K562 (cell line): ENCODE measurements at regions not wholly inside any gene's neighbourhood (a gene's known extent, or its start where the extent isn't known, plus 50 kb on each side); places are given as distances from the start of the nearest gene placed in this dataset.
A peak's percentile ranks its signal among the peaks of the same experiment; 100 is the strongest.

Source experiments
- ATAC-seq: fragments of 200-7000 bp; cut with Tn5 transposase; 3 replicates; pipeline ENCODE4 v1.9.1; 2020; ENCODE audit warnings: moderate library complexity
- BruUV-seq: library from RNA; stranded (reverse); fragments of 400-500 nt; replicated peaks from 2 replicates; lab custom pipeline; 2021; lab: Mats Ljungman, UMichigan
- CTCF ChIA-PET: fragments of 300-600 bp; formaldehyde crosslinking; extraction: SDS; loops from one replicate; lab custom pipeline; 2021; ENCODE audit warnings: low intra/inter-chr PET ratio; lab: Yijun Ruan, JAX
- POLR2A ChIA-PET: fragments of 300-600, 350-650 bp; sonication (Branson Sonifier 250); formaldehyde crosslinking; extraction: SDS; loops from one replicate; lab custom pipeline; 2021; ENCODE audit warnings: antibody characterized with exemption, inconsistent platforms; lab: Yijun Ruan, JAX
- DNase-seq, 4 experiments: peaks; one replicate each; pipeline versions ENCODE4 v3.0.0 to v3.0.0-alpha.2; 2011 to 2018; ENCODE audit warnings: low spot score in 3 of 4, mixed read lengths in 3 of 4; ENCODE audit errors: extremely low read depth in 1 of 4
- FAIRE-seq: peaks from 2 replicates; lab custom pipeline; 2011; peaks lifted over from hg19 to GRCh38; lab: Jason Lieb, UNC
- H2AFZ ChIP-seq: 2 replicates; pipeline ENCODE4 v1.6.0; 2011; ENCODE audit warnings: low read depth, low read length, control low read depth, inconsistent platforms
- H3K27ac ChIP-seq: fragments of 200-600 bp; 3 replicates; pipeline ENCODE4 v1.8.0; 2011; ENCODE audit warnings: low read depth, mild to moderate bottlenecking, control low read depth, inconsistent platforms, low read length, moderate library complexity, mixed read lengths; ENCODE audit errors: extremely low read depth
- H3K27me3 ChIP-seq, 2 experiments: fragments of 300-600 bp in 1 of 2; 2 replicates in 1 of 2; 3 replicates in 1 of 2; pipeline versions ENCODE4 v1.6.0 to v1.8.0; 2011; ENCODE audit warnings: inconsistent platforms in 2 of 2, low read length in 2 of 2, mild to moderate bottlenecking in 1 of 2, mixed read lengths in 1 of 2, moderate library complexity in 1 of 2; ENCODE audit not compliant: control insufficient read depth in 2 of 2, insufficient read depth in 2 of 2
- H3K36me3 ChIP-seq: fragments of 300-600 bp; 3 replicates; pipeline ENCODE4 v1.8.0; 2011; ENCODE audit warnings: mild to moderate bottlenecking, low read length, inconsistent platforms; ENCODE audit not compliant: control insufficient read depth, insufficient read depth
- H3K4me1 ChIP-seq, 2 experiments: fragments of 200-600 bp in 1 of 2; replicated peaks in 1 of 2; 2 replicates in 1 of 2; 3 replicates in 1 of 2; pipeline versions ENCODE4 v1.5.1 to v1.8.0; 2011; ENCODE audit warnings: inconsistent platforms in 2 of 2, low read length in 2 of 2, mild to moderate bottlenecking in 1 of 2, mixed read lengths in 1 of 2, moderate library complexity in 1 of 2; ENCODE audit not compliant: control insufficient read depth in 2 of 2, insufficient read depth in 2 of 2
- H3K4me2 ChIP-seq: 2 replicates; pipeline ENCODE4 v1.6.1; 2011; ENCODE audit warnings: low read length, control low read depth, inconsistent platforms, mixed read lengths; ENCODE audit not compliant: insufficient read depth
- H3K4me3 ChIP-seq: fragments of 200-600 bp; sonication (generic), shearing (Covaris generic); 2 replicates; pipeline ENCODE4 v1.5.1; 2016; ENCODE audit warnings: control low read depth, inconsistent platforms
- H3K79me2 ChIP-seq: fragments of 200-600 bp; 3 replicates; pipeline ENCODE4 v1.8.0; 2011; ENCODE audit warnings: low read length, inconsistent platforms; ENCODE audit not compliant: control insufficient read depth, insufficient read depth
- H3K9ac ChIP-seq, 2 experiments: 2 replicates each; pipeline versions ENCODE4 v1.6.0 to v1.6.1; 2011; ENCODE audit warnings: low read depth in 2 of 2, low read length in 2 of 2, control low read depth in 1 of 2, inconsistent platforms in 1 of 2, mild to moderate bottlenecking in 1 of 2, mixed read lengths in 1 of 2; ENCODE audit not compliant: insufficient read depth in 1 of 2
- H3K9me1 ChIP-seq: one replicate; pipeline ENCODE4 v1.6.0; 2011; ENCODE audit warnings: inconsistent platforms, mild to moderate bottlenecking, low read length, moderate library complexity; ENCODE audit not compliant: control insufficient read depth, insufficient read depth
- H3K9me3 ChIP-seq: replicated peaks from 2 replicates; pipeline ENCODE4 v1.5.1; 2011; ENCODE audit warnings: low read depth, low read length, inconsistent platforms; ENCODE audit not compliant: control insufficient read depth, insufficient read depth
- H4K20me1 ChIP-seq: replicated peaks from 2 replicates; pipeline ENCODE4 v1.6.1; 2011; ENCODE audit warnings: low read length, inconsistent platforms, mixed read lengths; ENCODE audit not compliant: control insufficient read depth, insufficient read depth
- CHD4 ChIP-seq: fragments of 200-600 bp; sonication (generic); IDR thresholded peaks from 3 replicates; pipeline ENCODE4 v1.6.1; 2012; ENCODE audit warnings: low read depth, mild to moderate bottlenecking, mixed read lengths, low read length, inconsistent platforms; ENCODE audit not compliant: insufficient read depth, insufficient replicate concordance, poor library complexity, severe bottlenecking
- ETS2 ChIP-seq: IDR thresholded peaks from 2 replicates; pipeline ENCODE4 v1.6.1; 2016; ENCODE audit warnings: borderline replicate concordance, missing genetic modification characterization, mild to moderate bottlenecking, moderate library complexity, missing compliant biosample characterization; ENCODE audit not compliant: poor library complexity, severe bottlenecking
- HDAC1 ChIP-seq, 2 experiments: fragments of 450-650 bp; IDR thresholded peaks; 2 replicates each; pipeline ENCODE4 v1.6.1; 2016 to 2017; ENCODE audit warnings: inconsistent platforms in 1 of 2, mild to moderate bottlenecking in 1 of 2, moderate library complexity in 1 of 2
- KDM1A ChIP-seq, 2 experiments: fragments of 450-650 bp; IDR thresholded peaks; 2 replicates each; pipeline ENCODE4 v1.6.1; 2016; ENCODE audit warnings: mild to moderate bottlenecking in 2 of 2
- MECOM ChIP-seq: fragments of 250-450 bp; sonication (Bioruptor Pico); IDR thresholded peaks from 2 replicates; pipeline ENCODE4 v1.8.0; 2022; ENCODE audit warnings: inconsistent platforms
- PHB ChIP-seq: fragments of 250-450 bp; sonication (Bioruptor Pico); IDR thresholded peaks from 2 replicates; pipeline ENCODE4 v1.5.0; 2021
- SAP30 ChIP-seq: fragments of 200-600 bp; sonication (generic); IDR thresholded peaks from 2 replicates; pipeline ENCODE4 v1.6.1; 2012; ENCODE audit warnings: borderline replicate concordance, low read depth, mild to moderate bottlenecking, moderate library complexity, low read length, control low read depth, inconsistent platforms; ENCODE audit not compliant: insufficient read depth, poor library complexity, severe bottlenecking
- SNIP1 ChIP-seq: fragments of 450-650 bp; IDR thresholded peaks from 2 replicates; pipeline ENCODE4 v1.7.1; 2017; ENCODE audit warnings: low read depth, mild to moderate bottlenecking
- ZFP36 ChIP-seq: fragments of 150-350 bp; IDR thresholded peaks from 2 replicates; pipeline ENCODE4 v1.6.1; 2018; ENCODE audit warnings: low read length, low read depth; ENCODE audit not compliant: partially characterized antibody
- ZNF174 ChIP-seq: fragments of 250-450 bp; sonication (Bioruptor Pico); IDR thresholded peaks from 2 replicates; pipeline ENCODE4 v1.4.0; 2020; ENCODE audit warnings: mild to moderate bottlenecking
- ZNF184 ChIP-seq: sonication (generic); formaldehyde crosslinking; IDR thresholded peaks from 2 replicates; pipeline ENCODE4 v1.5.0; 2020; ENCODE audit warnings: missing genetic modification reagents
- WGBS: fragments of 100-300 bp; shearing (Covaris generic); methylation state at CpG from one replicate; pipeline ENCODE4 v1.1.6; 2016; ENCODE audit warnings: low coverage, mixed read lengths; ENCODE audit not compliant: insufficient coverage; ENCODE audit errors: missing lambda C conversion rate; 5-methylcytosine and 5-hydroxymethylcytosine counted together
- in situ Hi-C: fragments of 300-500 bp; cut with MboI; formaldehyde crosslinking; loops from 4 replicates; pipeline ENCODE4 v1.15.0; 2018; ENCODE audit warnings: inconsistent platforms, mixed read lengths
- intact Hi-C: fragments of 100-400 bp; cut with micrococcal nuclease; formaldehyde crosslinking; loops from 2 replicates; pipeline ENCODE4 v1.14.2; 2022
- TF ChIP-seq, protein P1 (sequence below): sonication (generic); formaldehyde crosslinking; IDR thresholded peaks from 2 replicates; pipeline ENCODE4 v1.8.0; 2022; ENCODE audit warnings: mild to moderate bottlenecking, low read depth, missing genetic modification reagents
- TF ChIP-seq, protein P2 (sequence below): sonication (generic); formaldehyde crosslinking; IDR thresholded peaks from 2 replicates; pipeline ENCODE4 v1.5.0; 2020; ENCODE audit warnings: missing genetic modification reagents
- TF ChIP-seq, protein P3 (sequence below): fragments of 450-650 bp; IDR thresholded peaks from 2 replicates; pipeline ENCODE4 v1.6.1; 2017; ENCODE audit warnings: mild to moderate bottlenecking, moderate library complexity
- TF ChIP-seq, protein P4 (sequence below): fragments of 450-650 bp; formaldehyde crosslinking; IDR thresholded peaks from 2 replicates; pipeline ENCODE4 v1.4.0; 2022; ENCODE audit warnings: missing genetic modification characterization
- TF ChIP-seq, protein P5 (sequence below): fragments of 250-450 bp; sonication (Bioruptor Pico); IDR thresholded peaks from 2 replicates; pipeline ENCODE4 v1.8.0; 2022; ENCODE audit warnings: moderate library complexity, mild to moderate bottlenecking, inconsistent platforms

DNA sequence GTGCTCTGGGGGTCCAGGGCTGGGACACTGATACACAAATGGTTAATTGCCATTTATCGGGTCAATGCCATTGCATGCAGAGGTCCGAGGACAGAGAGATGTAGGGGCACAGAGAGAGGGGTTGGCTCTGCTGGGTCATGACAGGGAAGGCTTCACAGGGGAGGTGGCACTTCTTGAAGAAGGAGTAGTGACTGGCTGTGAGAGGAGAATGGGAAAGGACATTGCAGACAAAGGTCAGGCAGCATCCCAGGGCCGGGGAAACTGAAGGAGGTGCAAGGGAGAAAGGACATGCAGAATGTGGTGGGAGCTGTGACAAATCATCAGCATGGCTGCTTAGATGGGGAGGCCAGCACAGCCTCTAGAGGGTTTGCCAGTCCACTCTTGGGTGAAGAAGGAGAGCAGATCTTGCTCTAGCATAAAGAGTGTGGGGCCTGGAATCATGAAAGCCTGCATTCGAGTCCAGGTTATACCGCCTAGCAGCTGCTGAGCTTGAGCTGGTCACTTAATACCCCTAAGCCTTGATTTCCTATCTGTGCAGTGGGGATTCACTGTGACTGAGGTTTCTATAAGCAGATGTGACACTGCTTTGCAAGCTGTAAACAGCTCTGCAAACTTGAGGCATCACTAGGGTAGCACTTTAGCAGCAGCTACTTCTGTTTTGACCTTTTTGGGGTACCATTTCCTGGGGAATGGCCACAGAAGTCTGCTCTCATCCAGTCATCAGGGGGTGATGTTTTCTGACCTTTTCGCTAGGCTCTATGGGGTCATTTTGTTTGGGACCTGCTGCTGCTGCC lies 59.2 kb upstream of the EPS8L3 start:
- Histone ChIP-seq H3K4me1 (peaks cover 65 to 78% of the 10 kb centered on the region in 2 experiments), H4K20me1 (no peaks in the 10 kb centered on the region), H3K27me3 (no peaks in the 10 kb centered on the region), H3K4me2 (peak overlapping the region; percentile 73), H3K27ac (peak overlapping the region; percentile 80), H3K4me3 (no peak overlapping the region), H3K79me2 (no peaks in the 10 kb centered on the region), H3K9ac (peak overlapping the region; percentile 54 to 87; a peak in 3 of 4 replicates), H3K36me3 (no peaks in the 10 kb centered on the region), H3K9me3 (no peaks in the 10 kb centered on the region), H3K9me1 (no peaks in the 10 kb centered on the region), H2AFZ (peak overlapping the region; percentile 95)
- in situ Hi-C loops (no loop called here), intact Hi-C loops (loop anchor here (5.0 kb wide), 1 partner anchor 39 kb away; no protein-coding TSS in a partner anchor)
- POLR2A ChIA-PET: interaction anchor here (0.6 to 3.9 kb wide), 13 partner anchors 9 to 198 kb away, joined by 3 to 18 read pairs (median 4); partner anchors contain the start of gene AHCYL1
- ATAC-seq (no peak), DNase-seq (peak in 1 of 4 experiments; percentile 14), FAIRE-seq (no peak)
- 45% methylated on average over 6 of the region's 6 CpGs for WGBS
- CTCF ChIA-PET: no interaction called here
- BruUV-seq: no TSS peak
- TF ChIP-seq ETS2 (tag): no peak
- TF ChIP-seq HDAC1 (IDR thresholded peaks at IDR 0.05): 0 out of 4 replicates have a peak, but pooled peaks of 1 of the 2 experiments have one; percentile 58
- TF ChIP-seq, protein P1, sequence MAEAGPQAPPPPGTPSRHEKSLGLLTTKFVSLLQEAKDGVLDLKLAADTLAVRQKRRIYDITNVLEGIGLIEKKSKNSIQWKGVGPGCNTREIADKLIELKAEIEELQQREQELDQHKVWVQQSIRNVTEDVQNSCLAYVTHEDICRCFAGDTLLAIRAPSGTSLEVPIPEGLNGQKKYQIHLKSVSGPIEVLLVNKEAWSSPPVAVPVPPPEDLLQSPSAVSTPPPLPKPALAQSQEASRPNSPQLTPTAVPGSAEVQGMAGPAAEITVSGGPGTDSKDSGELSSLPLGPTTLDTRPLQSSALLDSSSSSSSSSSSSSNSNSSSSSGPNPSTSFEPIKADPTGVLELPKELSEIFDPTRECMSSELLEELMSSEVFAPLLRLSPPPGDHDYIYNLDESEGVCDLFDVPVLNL (CRISPR knock-in tag): no peak
- TF ChIP-seq, protein P2, sequence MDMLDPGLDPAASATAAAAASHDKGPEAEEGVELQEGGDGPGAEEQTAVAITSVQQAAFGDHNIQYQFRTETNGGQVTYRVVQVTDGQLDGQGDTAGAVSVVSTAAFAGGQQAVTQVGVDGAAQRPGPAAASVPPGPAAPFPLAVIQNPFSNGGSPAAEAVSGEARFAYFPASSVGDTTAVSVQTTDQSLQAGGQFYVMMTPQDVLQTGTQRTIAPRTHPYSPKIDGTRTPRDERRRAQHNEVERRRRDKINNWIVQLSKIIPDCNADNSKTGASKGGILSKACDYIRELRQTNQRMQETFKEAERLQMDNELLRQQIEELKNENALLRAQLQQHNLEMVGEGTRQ (CRISPR knock-in tag): no peak
- TF ChIP-seq MECOM (CRISPR knock-in tag): peak; percentile 7; the same call in 1 of the 2 replicates
- no peak for TF ChIP-seq ZNF174
- no peak for TF ChIP-seq SAP30
- TF ChIP-seq, protein P3, sequence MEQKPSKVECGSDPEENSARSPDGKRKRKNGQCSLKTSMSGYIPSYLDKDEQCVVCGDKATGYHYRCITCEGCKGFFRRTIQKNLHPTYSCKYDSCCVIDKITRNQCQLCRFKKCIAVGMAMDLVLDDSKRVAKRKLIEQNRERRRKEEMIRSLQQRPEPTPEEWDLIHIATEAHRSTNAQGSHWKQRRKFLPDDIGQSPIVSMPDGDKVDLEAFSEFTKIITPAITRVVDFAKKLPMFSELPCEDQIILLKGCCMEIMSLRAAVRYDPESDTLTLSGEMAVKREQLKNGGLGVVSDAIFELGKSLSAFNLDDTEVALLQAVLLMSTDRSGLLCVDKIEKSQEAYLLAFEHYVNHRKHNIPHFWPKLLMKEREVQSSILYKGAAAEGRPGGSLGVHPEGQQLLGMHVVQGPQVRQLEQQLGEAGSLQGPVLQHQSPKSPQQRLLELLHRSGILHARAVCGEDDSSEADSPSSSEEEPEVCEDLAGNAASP: no peak
- TF ChIP-seq CHD4: no peak
- TF ChIP-seq, protein P4, sequence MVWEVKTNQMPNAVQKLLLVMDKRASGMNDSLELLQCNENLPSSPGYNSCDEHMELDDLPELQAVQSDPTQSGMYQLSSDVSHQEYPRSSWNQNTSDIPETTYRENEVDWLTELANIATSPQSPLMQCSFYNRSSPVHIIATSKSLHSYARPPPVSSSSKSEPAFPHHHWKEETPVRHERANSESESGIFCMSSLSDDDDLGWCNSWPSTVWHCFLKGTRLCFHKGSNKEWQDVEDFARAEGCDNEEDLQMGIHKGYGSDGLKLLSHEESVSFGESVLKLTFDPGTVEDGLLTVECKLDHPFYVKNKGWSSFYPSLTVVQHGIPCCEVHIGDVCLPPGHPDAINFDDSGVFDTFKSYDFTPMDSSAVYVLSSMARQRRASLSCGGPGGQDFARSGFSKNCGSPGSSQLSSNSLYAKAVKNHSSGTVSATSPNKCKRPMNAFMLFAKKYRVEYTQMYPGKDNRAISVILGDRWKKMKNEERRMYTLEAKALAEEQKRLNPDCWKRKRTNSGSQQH: peak; percentile 43; the same call in 1 of the 2 replicates
- TF ChIP-seq ZNF184: no peak
- TF ChIP-seq PHB: no peak
- no peak for TF ChIP-seq SNIP1
- TF ChIP-seq, protein P5, sequence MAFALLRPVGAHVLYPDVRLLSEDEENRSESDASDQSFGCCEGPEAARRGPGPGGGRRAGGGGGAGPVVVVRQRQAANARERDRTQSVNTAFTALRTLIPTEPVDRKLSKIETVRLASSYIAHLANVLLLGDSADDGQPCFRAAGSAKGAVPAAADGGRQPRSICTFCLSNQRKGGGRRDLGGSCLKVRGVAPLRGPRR (CRISPR knock-in tag): no peak
- TF ChIP-seq KDM1A (IDR thresholded peaks at IDR 0.05): peak; percentile 90 to 91
- TF ChIP-seq ZFP36: peak; percentile 82
